GM19324 (cell line): ENCODE measurements at regions not wholly inside any gene's neighbourhood (a gene's known extent, or its start where the extent isn't known, plus 50 kb on each side); places are given as distances from the start of the nearest gene placed in this dataset.

Experiments
- ATAC-seq: cut with Tn5 transposase; IDR thresholded peaks from one replicate; pipeline ENCODE4 v1.9.1; 2021; ENCODE audit warnings: mild to moderate bottlenecking, moderate library complexity; ENCODE audit not compliant: unreplicated experiment, low FRiP score

GRCh38 chr20:6942266-6942665 is 174.8 kb downstream of the BMP2 start:
- ATAC-seq, result no peak

- ATAC-seq, result no peak
Measured at GRCh38 chr20:6944292-6944691, 176.8 kb downstream of the BMP2 start.

- ATAC-seq, result no peak
Measured at GRCh38 chr20:6953611-6954010, 186.1 kb downstream of the BMP2 start.

- ATAC-seq, result no peak
Measured at GRCh38 chr20:6954219-6954618, 186.7 kb downstream of the BMP2 start.

GRCh38 chr20:6956056-6956455 is 188.6 kb downstream of the BMP2 start:
- ATAC-seq, result no peak

- ATAC-seq, result no peak
Measured at GRCh38 chr20:6956574-6956973, 189.1 kb downstream of the BMP2 start.

- no peak for ATAC-seq
Measured at GRCh38 chr20:6959900-6960312, 192.4 kb downstream of the BMP2 start.

GRCh38 chr20:6966721-6967120 is 199.2 kb downstream of the BMP2 start:
- ATAC-seq, result no peak

- ATAC-seq, result no peak
Measured at GRCh38 chr20:6974838-6975237, 207.4 kb downstream of the BMP2 start.

- no peak for ATAC-seq
Measured at GRCh38 chr20:6975311-6975710, 207.8 kb downstream of the BMP2 start.

GRCh38 chr20:6976106-6976900 is 208.8 kb downstream of the BMP2 start:
- ATAC-seq, result no peak

- ATAC-seq, result no peak
Measured at GRCh38 chr20:6979621-6980020, 212.1 kb downstream of the BMP2 start.

- no peak for ATAC-seq
Measured at GRCh38 chr20:6993011-6993410, 225.5 kb downstream of the BMP2 start.

- ATAC-seq, result no peak
Measured at GRCh38 chr20:6993511-6993910, 226.0 kb downstream of the BMP2 start.

- no peak for ATAC-seq
Measured at GRCh38 chr20:6994452-6994851, 227.0 kb downstream of the BMP2 start.

GRCh38 chr20:6998909-6999308 is 231.4 kb downstream of the BMP2 start:
- no peak for ATAC-seq

GRCh38 chr20:6999381-6999780 is 231.9 kb downstream of the BMP2 start:
- ATAC-seq, result no peak

GRCh38 chr20:7003598-7003997 is 236.1 kb downstream of the BMP2 start:
- no peak for ATAC-seq

GRCh38 chr20:7004801-7005200 is 237.3 kb downstream of the BMP2 start:
- ATAC-seq, result no peak

- ATAC-seq, result no peak
Measured at GRCh38 chr20:7010527-7010926, 243.0 kb downstream of the BMP2 start.

GRCh38 chr20:7015257-7015656 is 247.8 kb downstream of the BMP2 start:
- ATAC-seq, result no peak

GRCh38 chr20:7022597-7022996 is 255.1 kb downstream of the BMP2 start:
- no peak for ATAC-seq

- ATAC-seq, result no peak
Measured at GRCh38 chr20:7025635-7026034, 258.1 kb downstream of the BMP2 start.
